ENCODE measurements at regions not wholly inside any gene's neighbourhood (a gene's known extent, or its start where the extent isn't known, plus 50 kb on each side); places are given as distances from the start of the nearest gene placed in this dataset.

DNA sequence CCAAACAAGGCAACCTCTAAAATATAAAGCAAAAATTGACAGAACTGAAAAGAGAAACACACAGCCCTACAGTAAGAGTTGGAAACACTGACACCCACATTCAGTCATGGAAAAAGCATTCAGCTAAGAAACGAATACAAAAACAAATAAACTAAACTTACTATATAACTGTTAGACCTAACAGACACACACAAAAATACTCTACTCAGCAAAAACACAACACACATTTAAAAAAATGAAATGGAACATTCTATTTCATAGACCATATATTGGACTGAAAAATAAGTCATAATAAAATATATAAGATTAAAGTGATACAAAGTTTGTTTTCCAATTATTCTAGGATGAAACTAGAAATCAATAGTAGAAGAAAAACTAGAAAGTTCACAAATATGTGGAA lies 488.8 kb upstream of the POU3F4 start:
- TF ChIP-seq GABPA (IDR thresholded peaks at IDR 0.05; ENCODE audit: low read depth, low read length) (no peak), GABPA (CRISPR knock-in tag; IDR thresholded peaks at IDR 0.05; ENCODE audit: low read depth) (no peak)
- TF ChIP-seq, protein P1, sequence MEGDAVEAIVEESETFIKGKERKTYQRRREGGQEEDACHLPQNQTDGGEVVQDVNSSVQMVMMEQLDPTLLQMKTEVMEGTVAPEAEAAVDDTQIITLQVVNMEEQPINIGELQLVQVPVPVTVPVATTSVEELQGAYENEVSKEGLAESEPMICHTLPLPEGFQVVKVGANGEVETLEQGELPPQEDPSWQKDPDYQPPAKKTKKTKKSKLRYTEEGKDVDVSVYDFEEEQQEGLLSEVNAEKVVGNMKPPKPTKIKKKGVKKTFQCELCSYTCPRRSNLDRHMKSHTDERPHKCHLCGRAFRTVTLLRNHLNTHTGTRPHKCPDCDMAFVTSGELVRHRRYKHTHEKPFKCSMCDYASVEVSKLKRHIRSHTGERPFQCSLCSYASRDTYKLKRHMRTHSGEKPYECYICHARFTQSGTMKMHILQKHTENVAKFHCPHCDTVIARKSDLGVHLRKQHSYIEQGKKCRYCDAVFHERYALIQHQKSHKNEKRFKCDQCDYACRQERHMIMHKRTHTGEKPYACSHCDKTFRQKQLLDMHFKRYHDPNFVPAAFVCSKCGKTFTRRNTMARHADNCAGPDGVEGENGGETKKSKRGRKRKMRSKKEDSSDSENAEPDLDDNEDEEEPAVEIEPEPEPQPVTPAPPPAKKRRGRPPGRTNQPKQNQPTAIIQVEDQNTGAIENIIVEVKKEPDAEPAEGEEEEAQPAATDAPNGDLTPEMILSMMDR (CRISPR knock-in tag; IDR thresholded peaks at IDR 0.05) = no peak
- TF ChIP-seq, protein P2, sequence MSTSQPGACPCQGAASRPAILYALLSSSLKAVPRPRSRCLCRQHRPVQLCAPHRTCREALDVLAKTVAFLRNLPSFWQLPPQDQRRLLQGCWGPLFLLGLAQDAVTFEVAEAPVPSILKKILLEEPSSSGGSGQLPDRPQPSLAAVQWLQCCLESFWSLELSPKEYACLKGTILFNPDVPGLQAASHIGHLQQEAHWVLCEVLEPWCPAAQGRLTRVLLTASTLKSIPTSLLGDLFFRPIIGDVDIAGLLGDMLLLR (CRISPR knock-in tag; IDR thresholded peaks at IDR 0.05) = no peak
